ENCODE measurements at regions not wholly inside any gene's neighbourhood (a gene's known extent, or its start where the extent isn't known, plus 50 kb on each side); places are given as distances from the start of the nearest gene placed in this dataset.

DNA sequence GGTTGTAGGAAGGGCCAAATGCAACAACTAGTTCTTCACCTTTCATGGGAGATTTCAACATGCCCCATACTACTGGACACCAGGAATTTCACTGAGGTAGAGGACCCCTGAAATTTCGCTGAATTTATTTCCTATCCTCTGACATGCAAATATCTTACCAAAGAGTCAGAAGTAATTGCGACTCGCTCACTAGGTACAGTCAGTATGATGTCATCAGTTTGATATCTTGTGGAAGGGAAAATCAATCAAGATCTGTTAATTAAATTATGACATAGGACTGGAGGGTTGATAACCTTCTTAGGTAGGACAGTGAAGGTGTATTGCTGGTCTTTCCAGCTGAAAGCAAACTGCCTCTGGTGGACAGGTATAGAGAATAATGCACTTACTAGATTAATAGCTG, 74.9 kb upstream of the TNIK start:
- H3K4me1 ChIP-seq (ENCODE audit: insufficient read depth, low read length, poor library complexity, severe bottlenecking) = no peaks in the 10 kb centered on the region
- H3K4me2 ChIP-seq (ENCODE audit: low read length) = no peak overlapping the region
- BruUV-seq (replicated peaks) = no TSS peak
- no peak for DNase-seq (ENCODE audit: low spot score)
- H3K9me3 ChIP-seq (ENCODE audit: low read length) = no peaks in the 10 kb centered on the region
- H4K20me1 ChIP-seq (ENCODE audit: insufficient read depth, low read length) = no peaks in the 10 kb centered on the region
- no peak overlapping the region for H2AFZ ChIP-seq (ENCODE audit: low read length)
- intact Hi-C loops (cut with micrococcal nuclease; ENCODE audit: unreplicated experiment) = no loop called here
- no peak overlapping the region for H3K4me3 ChIP-seq (ENCODE audit: low read depth, low read length, poor library complexity, severe bottlenecking)
- H3K36me3 ChIP-seq (ENCODE audit: insufficient read depth, low read length) = no peaks in the 10 kb centered on the region
- CTCF ChIA-PET (ENCODE audit: unreplicated experiment) = no interaction called here
- TF ChIP-seq, protein P1, sequence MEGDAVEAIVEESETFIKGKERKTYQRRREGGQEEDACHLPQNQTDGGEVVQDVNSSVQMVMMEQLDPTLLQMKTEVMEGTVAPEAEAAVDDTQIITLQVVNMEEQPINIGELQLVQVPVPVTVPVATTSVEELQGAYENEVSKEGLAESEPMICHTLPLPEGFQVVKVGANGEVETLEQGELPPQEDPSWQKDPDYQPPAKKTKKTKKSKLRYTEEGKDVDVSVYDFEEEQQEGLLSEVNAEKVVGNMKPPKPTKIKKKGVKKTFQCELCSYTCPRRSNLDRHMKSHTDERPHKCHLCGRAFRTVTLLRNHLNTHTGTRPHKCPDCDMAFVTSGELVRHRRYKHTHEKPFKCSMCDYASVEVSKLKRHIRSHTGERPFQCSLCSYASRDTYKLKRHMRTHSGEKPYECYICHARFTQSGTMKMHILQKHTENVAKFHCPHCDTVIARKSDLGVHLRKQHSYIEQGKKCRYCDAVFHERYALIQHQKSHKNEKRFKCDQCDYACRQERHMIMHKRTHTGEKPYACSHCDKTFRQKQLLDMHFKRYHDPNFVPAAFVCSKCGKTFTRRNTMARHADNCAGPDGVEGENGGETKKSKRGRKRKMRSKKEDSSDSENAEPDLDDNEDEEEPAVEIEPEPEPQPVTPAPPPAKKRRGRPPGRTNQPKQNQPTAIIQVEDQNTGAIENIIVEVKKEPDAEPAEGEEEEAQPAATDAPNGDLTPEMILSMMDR (conservative IDR thresholded peaks at IDR 0.05; ENCODE audit: low read length) = no peak
- no peak for TF ChIP-seq EZH2phosphoT487 (IDR thresholded peaks at IDR 0.05; ENCODE audit: borderline replicate concordance, low read depth, low read length)
- POLR2A ChIA-PET = no interaction called here
- no peaks in the 10 kb centered on the region for H3K79me2 ChIP-seq (ENCODE audit: insufficient read depth, low read depth, low read length)
- no peak overlapping the region for H3K27ac ChIP-seq (ENCODE audit: low read depth, low read length, poor library complexity, severe bottlenecking)
- no peaks in the 10 kb centered on the region for H3K9me2 ChIP-seq (ENCODE audit: insufficient read depth, low read length)

DNA sequence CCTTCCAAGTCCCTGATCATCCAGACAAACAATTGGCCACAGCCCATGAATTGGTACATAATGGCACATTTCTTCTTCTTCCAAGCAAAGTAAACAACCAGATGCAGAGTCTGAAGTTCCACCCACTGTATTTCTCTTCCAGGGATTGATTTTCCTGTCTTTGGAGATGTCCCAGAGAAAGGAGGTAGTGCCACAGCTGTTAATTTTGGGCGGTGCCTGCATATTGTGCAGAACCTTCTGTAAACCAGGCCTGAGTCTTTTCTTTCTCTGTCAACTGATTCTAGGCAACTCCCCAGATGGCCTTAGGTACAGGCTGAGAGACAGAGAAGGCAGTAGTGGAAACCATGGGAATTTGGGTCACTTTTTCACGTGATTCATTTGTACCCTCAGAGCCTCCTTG, 73.5 kb upstream of the TNIK start:
- Histone ChIP-seq H3K79me2 (ENCODE audit: insufficient read depth, low read depth, low read length) (no peaks in the 10 kb centered on the region), H3K4me3 (ENCODE audit: low read depth, low read length, poor library complexity, severe bottlenecking) (no peak overlapping the region), H3K27ac (ENCODE audit: low read depth, low read length, poor library complexity, severe bottlenecking) (no peak overlapping the region), H3K9me2 (ENCODE audit: insufficient read depth, low read length) (no peaks in the 10 kb centered on the region), H2AFZ (ENCODE audit: low read length) (no peak overlapping the region), H3K4me2 (ENCODE audit: low read length) (no peak overlapping the region), H4K20me1 (ENCODE audit: insufficient read depth, low read length) (no peaks in the 10 kb centered on the region), H3K4me1 (ENCODE audit: insufficient read depth, low read length, poor library complexity, severe bottlenecking) (no peaks in the 10 kb centered on the region), H3K36me3 (ENCODE audit: insufficient read depth, low read length) (no peaks in the 10 kb centered on the region), H3K9me3 (ENCODE audit: low read length) (no peaks in the 10 kb centered on the region)
- DNase-seq (ENCODE audit: low spot score) = no peak
- BruUV-seq (replicated peaks) = no TSS peak
- CTCF ChIA-PET (ENCODE audit: unreplicated experiment) = no interaction called here
- TF ChIP-seq, protein P1 (conservative IDR thresholded peaks at IDR 0.05; ENCODE audit: low read length) = no peak
- no peak for TF ChIP-seq EZH2phosphoT487 (IDR thresholded peaks at IDR 0.05; ENCODE audit: borderline replicate concordance, low read depth, low read length)
- intact Hi-C loops (cut with micrococcal nuclease; ENCODE audit: unreplicated experiment) = no loop called here
- POLR2A ChIA-PET = no interaction called here

DNA sequence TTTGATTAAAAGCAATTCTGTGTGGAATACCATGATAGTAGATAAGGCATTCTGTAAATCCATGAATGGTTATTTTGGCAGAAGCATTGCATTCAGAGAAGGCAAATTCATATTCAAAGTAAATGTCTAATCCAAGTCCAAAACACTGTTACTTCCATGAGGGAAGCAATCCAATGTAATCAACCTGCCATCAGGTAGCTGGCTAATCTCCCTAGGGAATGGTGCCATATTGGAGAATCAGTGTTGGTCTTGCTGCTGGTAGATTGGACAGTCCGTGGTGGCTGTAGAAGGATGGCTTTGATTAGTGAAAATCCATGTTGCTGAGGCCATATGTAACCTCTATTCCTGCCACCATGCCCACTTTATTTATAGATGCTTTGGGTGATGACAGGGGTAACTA, 72.1 kb upstream of the TNIK start:
- Histone ChIP-seq H3K4me1 (ENCODE audit: insufficient read depth, low read length, poor library complexity, severe bottlenecking) (no peaks in the 10 kb centered on the region), H2AFZ (ENCODE audit: low read length) (no peak overlapping the region), H3K4me2 (ENCODE audit: low read length) (no peak overlapping the region), H3K4me3 (ENCODE audit: low read depth, low read length, poor library complexity, severe bottlenecking) (no peak overlapping the region), H3K36me3 (ENCODE audit: insufficient read depth, low read length) (no peaks in the 10 kb centered on the region), H3K9me3 (ENCODE audit: low read length) (no peaks in the 10 kb centered on the region), H3K27ac (ENCODE audit: low read depth, low read length, poor library complexity, severe bottlenecking) (no peak overlapping the region), H3K79me2 (ENCODE audit: insufficient read depth, low read depth, low read length) (no peaks in the 10 kb centered on the region), H4K20me1 (ENCODE audit: insufficient read depth, low read length) (no peaks in the 10 kb centered on the region), H3K9me2 (ENCODE audit: insufficient read depth, low read length) (no peaks in the 10 kb centered on the region)
- DNase-seq (ENCODE audit: low spot score) = no peak
- CTCF ChIA-PET (ENCODE audit: unreplicated experiment) = no interaction called here
- intact Hi-C loops (cut with micrococcal nuclease; ENCODE audit: unreplicated experiment) = no loop called here
- POLR2A ChIA-PET = no interaction called here
- BruUV-seq (replicated peaks) = no TSS peak
- TF ChIP-seq, protein P1 (conservative IDR thresholded peaks at IDR 0.05; ENCODE audit: low read length) = no peak
- TF ChIP-seq EZH2phosphoT487 (IDR thresholded peaks at IDR 0.05; ENCODE audit: borderline replicate concordance, low read depth, low read length) = no peak

Measured in OCI-LY7 (cell line).